ENCODE measurements at regions not wholly inside any gene's neighbourhood (a gene's known extent, or its start where the extent isn't known, plus 50 kb on each side); places are given as distances from the start of the nearest gene placed in this dataset.
A peak's percentile ranks its signal among the peaks of the same experiment; 100 is the strongest.

DNA sequence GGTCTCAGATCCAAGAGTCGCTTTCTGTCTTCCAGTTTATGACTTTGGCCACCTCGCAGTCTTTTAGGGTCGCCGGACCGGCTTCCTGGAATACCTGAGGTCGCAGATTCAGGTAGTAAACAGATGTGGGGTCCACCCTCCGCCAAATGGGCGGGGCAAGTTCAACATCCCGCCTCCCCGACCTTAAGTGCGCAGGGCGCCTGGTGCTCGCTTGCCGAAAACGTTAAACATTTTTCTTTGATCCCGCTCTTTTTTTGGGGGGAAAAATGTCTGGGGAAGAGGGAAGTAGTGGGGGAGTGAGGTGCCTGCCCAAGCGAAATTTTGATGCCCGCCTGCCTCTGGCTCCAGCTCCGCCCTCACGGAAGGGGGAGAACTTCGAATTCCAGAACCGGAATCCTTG lies 73.9 kb upstream of the TBX5 start:
- H3K4me3 ChIP-seq (ENCODE audit: low read depth, low read length) = peak overlapping the region; percentile 21
- DNase-seq (ENCODE audit: low read depth) = no peak
- in situ Hi-C loops (cut with HindIII; ENCODE audit: low sequenced_read_pairs) = loop anchor here (10.0 kb wide), 1 partner anchor 55 kb away; no protein-coding TSS in a partner anchor
- no peak for TF ChIP-seq CTCF (IDR thresholded peaks at IDR 0.05; ENCODE audit: low read depth, low read length, missing control alignments)

DNA sequence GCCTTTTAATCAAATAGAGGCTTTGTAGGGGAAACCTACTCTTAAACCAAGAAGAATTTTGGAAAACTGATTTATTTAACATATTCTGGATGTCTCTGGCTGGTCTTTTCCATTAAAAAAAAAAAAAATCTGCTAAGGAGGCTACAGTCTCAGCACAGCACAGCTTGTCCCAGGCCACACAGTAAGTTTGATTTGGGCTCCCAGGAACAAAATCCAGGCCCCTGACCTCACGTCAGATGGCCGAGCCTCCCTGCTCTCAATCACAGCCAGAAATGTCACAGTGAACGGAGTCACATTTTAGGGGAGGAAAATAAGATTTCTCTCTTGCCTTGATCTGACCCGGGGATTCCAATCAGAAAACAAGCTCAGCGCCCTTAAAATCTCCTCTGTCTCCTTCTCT lies 72.9 kb upstream of the TBX5 start:
- in situ Hi-C loops (cut with HindIII; ENCODE audit: low sequenced_read_pairs) = loop anchor here (10.0 kb wide), 1 partner anchor 54 kb away; no protein-coding TSS in a partner anchor
- no peak for TF ChIP-seq CTCF (IDR thresholded peaks at IDR 0.05; ENCODE audit: low read depth, low read length, missing control alignments)
- no peak overlapping the region for H3K4me3 ChIP-seq (ENCODE audit: low read depth, low read length)
- DNase-seq (ENCODE audit: low read depth) = no peak

DNA sequence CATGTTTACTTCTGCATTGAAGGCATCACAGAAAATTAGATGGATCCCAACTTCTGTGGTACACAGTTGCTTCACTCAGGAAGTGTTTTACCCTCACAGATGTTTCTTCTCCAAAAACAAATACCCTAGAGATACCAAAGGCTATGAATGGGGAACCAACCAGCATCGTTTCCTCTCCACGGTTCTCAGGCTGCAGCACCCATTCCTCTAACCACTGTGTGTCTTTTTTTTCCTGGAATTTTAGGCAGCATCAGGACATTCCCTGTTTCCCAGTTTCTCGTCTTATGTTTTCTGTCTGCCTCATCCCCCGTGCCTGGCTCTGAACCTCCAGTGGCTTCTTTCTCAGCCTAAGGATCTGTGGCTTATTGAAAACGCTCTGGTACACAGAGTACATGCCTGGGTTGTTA lies 72.0 kb upstream of the TBX5 start:
- in situ Hi-C loops (cut with HindIII; ENCODE audit: low sequenced_read_pairs) = loop anchor here (10.0 kb wide), 1 partner anchor 53 kb away; no protein-coding TSS in a partner anchor
- no peak for TF ChIP-seq CTCF (IDR thresholded peaks at IDR 0.05; ENCODE audit: low read depth, low read length, missing control alignments)
- no peak for DNase-seq (ENCODE audit: low read depth)
- H3K4me3 ChIP-seq (ENCODE audit: low read depth, low read length) = no peak overlapping the region

DNA sequence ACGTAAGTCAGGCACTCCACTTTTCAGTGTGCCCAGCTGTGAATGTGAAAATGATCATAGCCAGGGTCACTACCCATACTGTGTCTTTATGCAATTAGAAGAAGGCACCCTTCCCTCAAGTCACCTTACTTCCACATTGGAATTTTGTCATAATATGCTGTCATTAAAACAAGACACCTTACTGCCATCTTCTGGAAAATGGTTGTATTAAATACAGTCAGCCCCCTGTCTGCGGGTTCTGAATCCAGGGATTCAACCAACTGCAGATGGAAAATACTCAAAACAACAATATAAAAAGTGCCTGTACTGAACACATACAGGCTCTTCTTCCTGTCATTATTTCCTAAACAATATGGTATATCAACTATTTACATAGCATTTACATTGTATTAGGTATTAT lies 70.2 kb upstream of the TBX5 start:
- DNase-seq (ENCODE audit: low read depth) = no peak
- H3K4me3 ChIP-seq (ENCODE audit: low read depth, low read length) = no peak overlapping the region
- no peak for TF ChIP-seq CTCF (IDR thresholded peaks at IDR 0.05; ENCODE audit: low read depth, low read length, missing control alignments)
- in situ Hi-C loops (cut with HindIII; ENCODE audit: low sequenced_read_pairs) = loop anchor here (10.0 kb wide), 1 partner anchor 51 kb away; no protein-coding TSS in a partner anchor

DNA sequence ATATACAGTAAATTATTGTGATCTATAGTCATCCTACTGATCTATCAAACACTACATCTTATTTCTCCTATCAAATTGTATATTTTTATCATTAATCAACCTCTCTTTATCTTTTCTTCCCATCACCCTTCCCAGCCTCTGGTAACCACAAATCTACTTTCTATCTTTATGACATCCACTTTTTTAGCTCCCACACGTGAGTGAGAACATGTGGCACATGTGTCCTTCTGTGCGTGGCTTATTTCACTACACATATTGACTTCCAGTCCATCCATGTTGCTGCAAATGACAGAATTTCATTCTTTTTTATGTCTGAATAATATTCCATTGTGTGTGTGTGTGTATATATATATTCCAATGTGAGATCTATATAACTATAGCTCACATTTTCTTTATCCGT lies 67.8 kb upstream of the TBX5 start:
- TF ChIP-seq CTCF (IDR thresholded peaks at IDR 0.05; ENCODE audit: low read depth, low read length, missing control alignments) = no peak
- no peak for DNase-seq (ENCODE audit: low read depth)
- no peak overlapping the region for H3K4me3 ChIP-seq (ENCODE audit: low read depth, low read length)
- in situ Hi-C loops (cut with HindIII; ENCODE audit: low sequenced_read_pairs) = loop anchor here (10.0 kb wide), 1 partner anchor 49 kb away; no protein-coding TSS in a partner anchor

- H3K4me3 ChIP-seq (ENCODE audit: low read depth, low read length) = no peak overlapping the region
- in situ Hi-C loops (cut with HindIII; ENCODE audit: low sequenced_read_pairs) = loop anchor here (10.0 kb wide), 1 partner anchor 48 kb away; no protein-coding TSS in a partner anchor
- TF ChIP-seq CTCF (IDR thresholded peaks at IDR 0.05; ENCODE audit: low read depth, low read length, missing control alignments) = no peak
- DNase-seq (ENCODE audit: low read depth) = no peak
Measured at GRCh38 chr12:114473018-114473417, 67.1 kb upstream of the TBX5 start.
